ENCODE measurements at regions not wholly inside any gene's neighbourhood (a gene's known extent, or its start where the extent isn't known, plus 50 kb on each side); places are given as distances from the start of the nearest gene placed in this dataset.

GRCh38 chr6:164469276-164469949, 840.0 kb downstream of the C6orf118 start:
- DNase-seq (ENCODE audit: extremely low read depth in 1 of 11, low read depth in 9 of 11, low spot score in 4 of 11): no peak

- DNase-seq (ENCODE audit: extremely low read depth in 1 of 11, low read depth in 9 of 11, low spot score in 4 of 11): no peak
These were observed 853.6 kb downstream of the C6orf118 start for GRCh38 chr6:164455835-164456234.

- DNase-seq (ENCODE audit: extremely low read depth in 1 of 11, low read depth in 9 of 11, low spot score in 4 of 11): no peak
These were observed 855.6 kb downstream of the C6orf118 start for GRCh38 chr6:164453835-164454234.

- no peak for DNase-seq (ENCODE audit: extremely low read depth in 1 of 11, low read depth in 9 of 11, low spot score in 4 of 11)
These were observed 866.8 kb downstream of the C6orf118 start for GRCh38 chr6:164442572-164442971.

- DNase-seq (ENCODE audit: extremely low read depth in 1 of 11, low read depth in 9 of 11, low spot score in 4 of 11): peak in 2 of 11 donors; percentile 4 to 6
These were observed 870.1 kb downstream of the C6orf118 start for GRCh38 chr6:164439331-164439730.

GRCh38 chr6:164436976-164437375, 872.4 kb downstream of the C6orf118 start:
- no peak for DNase-seq (ENCODE audit: extremely low read depth in 1 of 11, low read depth in 9 of 11, low spot score in 4 of 11)

- DNase-seq (ENCODE audit: extremely low read depth in 1 of 11, low read depth in 9 of 11, low spot score in 4 of 11): no peak
These were observed 881.5 kb downstream of the C6orf118 start for GRCh38 chr6:164427728-164428402.

- DNase-seq (ENCODE audit: extremely low read depth in 1 of 11, low read depth in 9 of 11, low spot score in 4 of 11): no peak
These were observed 884.9 kb downstream of the C6orf118 start for GRCh38 chr6:164424489-164424888.

GRCh38 chr6:164419099-164419498, 890.3 kb downstream of the C6orf118 start:
- DNase-seq (ENCODE audit: extremely low read depth in 1 of 11, low read depth in 9 of 11, low spot score in 4 of 11): no peak

GRCh38 chr6:164418262-164418588, 891.2 kb downstream of the C6orf118 start:
- no peak for DNase-seq (ENCODE audit: extremely low read depth in 1 of 11, low read depth in 9 of 11, low spot score in 4 of 11)

- DNase-seq (ENCODE audit: extremely low read depth in 1 of 11, low read depth in 9 of 11, low spot score in 4 of 11): no peak
These were observed 891.7 kb downstream of the C6orf118 start for GRCh38 chr6:164417537-164418261.

- DNase-seq (ENCODE audit: extremely low read depth in 1 of 11, low read depth in 9 of 11, low spot score in 4 of 11): no peak
These were observed 893.4 kb downstream of the C6orf118 start for GRCh38 chr6:164415832-164416563.

- no peak for DNase-seq (ENCODE audit: extremely low read depth in 1 of 11, low read depth in 9 of 11, low spot score in 4 of 11)
These were observed 894.7 kb downstream of the C6orf118 start for GRCh38 chr6:164414695-164415094.

GRCh38 chr6:164412566-164412965, 896.8 kb downstream of the C6orf118 start:
- DNase-seq (ENCODE audit: extremely low read depth in 1 of 11, low read depth in 9 of 11, low spot score in 4 of 11): no peak

GRCh38 chr6:164410017-164410416, 899.4 kb downstream of the C6orf118 start:
- no peak for DNase-seq (ENCODE audit: extremely low read depth in 1 of 11, low read depth in 9 of 11, low spot score in 4 of 11)

- DNase-seq (ENCODE audit: extremely low read depth in 1 of 11, low read depth in 9 of 11, low spot score in 4 of 11): no peak
These were observed 899.9 kb downstream of the C6orf118 start for GRCh38 chr6:164409309-164410009.

- no peak for DNase-seq (ENCODE audit: extremely low read depth in 1 of 11, low read depth in 9 of 11, low spot score in 4 of 11)
These were observed 900.5 kb downstream of the C6orf118 start for GRCh38 chr6:164408868-164409267.

- DNase-seq (ENCODE audit: extremely low read depth in 1 of 11, low read depth in 9 of 11, low spot score in 4 of 11): no peak
These were observed 904.5 kb downstream of the C6orf118 start for GRCh38 chr6:164404812-164405488.

- no peak for DNase-seq (ENCODE audit: extremely low read depth in 1 of 11, low read depth in 9 of 11, low spot score in 4 of 11)
These were observed 907.5 kb downstream of the C6orf118 start for GRCh38 chr6:164401871-164402270.

Measured in renal cortex interstitium (tissue), 11 donors.